ENCODE measurements at regions not wholly inside any gene's neighbourhood (a gene's known extent, or its start where the extent isn't known, plus 50 kb on each side); places are given as distances from the start of the nearest gene placed in this dataset.

DNA sequence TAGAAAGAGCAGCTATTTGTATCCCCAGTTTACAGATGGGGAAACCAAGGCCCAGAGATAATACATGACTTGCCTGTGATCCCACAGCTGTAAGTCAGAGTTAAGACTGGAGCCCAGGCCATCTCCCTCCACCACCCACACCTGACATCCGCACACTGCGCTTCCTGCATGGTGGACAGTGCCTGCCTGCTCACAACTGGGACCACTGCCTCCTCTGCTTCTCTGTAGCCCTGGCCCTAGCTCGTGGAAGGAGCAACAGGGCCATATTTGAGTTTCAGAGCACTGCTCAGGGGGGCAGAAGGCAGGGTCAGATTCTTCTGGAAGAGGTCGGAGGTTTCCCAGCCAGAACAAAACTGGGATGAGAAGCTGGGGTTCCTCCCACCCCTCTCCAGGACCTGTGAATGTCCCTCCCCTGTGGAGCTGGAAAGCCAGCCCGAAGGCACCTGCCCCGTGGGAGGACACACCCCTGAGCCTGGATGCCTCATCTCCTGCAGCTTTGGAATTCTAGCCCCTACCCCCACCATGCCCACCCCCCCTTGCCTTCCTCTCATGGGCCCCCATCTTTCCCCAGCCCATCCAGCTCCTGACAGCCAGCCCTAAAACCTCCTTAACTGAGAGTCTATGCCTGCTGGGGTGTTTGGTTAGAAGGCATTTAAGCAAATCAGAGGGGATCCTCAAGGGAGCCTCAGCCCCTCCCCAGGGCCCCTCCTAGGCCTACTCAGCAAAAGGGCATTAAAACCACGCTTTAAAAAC is 100.1 kb downstream of the TPRA1 start:
- peaks cover 0 to 15% (median 0%) of the 10 kb centered on the region in 7 donors for H3K27me3 ChIP-seq (replicated peaks in 1 of 7)
- intact Hi-C loops (cut with DNase I; ENCODE audit: low total_unique reads): no loop called here

DNA sequence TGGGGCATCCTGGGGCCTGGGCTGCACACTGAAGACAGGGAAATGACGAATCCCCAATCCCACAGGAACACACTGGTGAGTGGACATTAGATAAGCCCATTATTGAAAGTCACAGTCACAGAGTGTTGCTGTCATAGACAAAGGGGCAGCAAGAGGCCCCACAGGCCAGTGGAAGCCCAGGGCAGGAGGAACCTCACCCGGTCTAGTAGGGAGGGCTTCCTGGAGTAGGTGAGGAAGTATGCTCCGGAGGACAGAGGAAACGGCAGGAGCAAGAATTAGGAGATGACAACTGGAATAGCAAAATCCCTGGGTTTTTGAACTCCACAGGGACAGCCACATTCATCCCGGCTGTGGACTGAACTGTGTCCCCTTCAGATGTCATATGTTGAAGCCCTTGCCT is 101.2 kb downstream of the TPRA1 start:
- H3K4me1 ChIP-seq: no peaks in the 10 kb centered on the region
- no peak overlapping the region for H3K27ac ChIP-seq
- TF ChIP-seq, protein P1, sequence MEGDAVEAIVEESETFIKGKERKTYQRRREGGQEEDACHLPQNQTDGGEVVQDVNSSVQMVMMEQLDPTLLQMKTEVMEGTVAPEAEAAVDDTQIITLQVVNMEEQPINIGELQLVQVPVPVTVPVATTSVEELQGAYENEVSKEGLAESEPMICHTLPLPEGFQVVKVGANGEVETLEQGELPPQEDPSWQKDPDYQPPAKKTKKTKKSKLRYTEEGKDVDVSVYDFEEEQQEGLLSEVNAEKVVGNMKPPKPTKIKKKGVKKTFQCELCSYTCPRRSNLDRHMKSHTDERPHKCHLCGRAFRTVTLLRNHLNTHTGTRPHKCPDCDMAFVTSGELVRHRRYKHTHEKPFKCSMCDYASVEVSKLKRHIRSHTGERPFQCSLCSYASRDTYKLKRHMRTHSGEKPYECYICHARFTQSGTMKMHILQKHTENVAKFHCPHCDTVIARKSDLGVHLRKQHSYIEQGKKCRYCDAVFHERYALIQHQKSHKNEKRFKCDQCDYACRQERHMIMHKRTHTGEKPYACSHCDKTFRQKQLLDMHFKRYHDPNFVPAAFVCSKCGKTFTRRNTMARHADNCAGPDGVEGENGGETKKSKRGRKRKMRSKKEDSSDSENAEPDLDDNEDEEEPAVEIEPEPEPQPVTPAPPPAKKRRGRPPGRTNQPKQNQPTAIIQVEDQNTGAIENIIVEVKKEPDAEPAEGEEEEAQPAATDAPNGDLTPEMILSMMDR (IDR thresholded peaks at IDR 0.05 in 8 of 11, conservative IDR thresholded peaks at IDR 0.05 in 3 of 11): no peak
- TF ChIP-seq POLR2A (IDR thresholded peaks at IDR 0.05) (no peak), POLR2AphosphoS5 (IDR thresholded peaks at IDR 0.05) (no peak)
- no peak overlapping the region for H3K4me3 ChIP-seq
- no peaks in the 10 kb centered on the region for H3K9me3 ChIP-seq
- 76 to 84% (median 82%) methylated on average over 5 of the region's 5 CpGs for WGBS, 5 donors
- peaks cover 0 to 23% (median 0%) of the 10 kb centered on the region in 7 donors for H3K27me3 ChIP-seq (replicated peaks in 1 of 7)
- intact Hi-C loops (cut with DNase I; ENCODE audit: low total_unique reads): no loop called here
- no peaks in the 10 kb centered on the region for H3K36me3 ChIP-seq
- DNase-seq: no peak

More for the DNA sequence above, 100.1 kb downstream of the TPRA1 start:
- Histone ChIP-seq H3K4me1 (no peaks in the 10 kb centered on the region), H3K4me3 (no peak overlapping the region), H3K36me3 (no peaks in the 10 kb centered on the region), H3K27ac (no peak overlapping the region), H3K9me3 (no peaks in the 10 kb centered on the region)
- TF ChIP-seq POLR2A (IDR thresholded peaks at IDR 0.05) (no peak), POLR2AphosphoS5 (IDR thresholded peaks at IDR 0.05) (no peak)
- TF ChIP-seq, protein P1 (IDR thresholded peaks at IDR 0.05 in 8 of 11, conservative IDR thresholded peaks at IDR 0.05 in 3 of 11): no peak
- 61 to 71% (median 66%) methylated on average over 5 to 7 of the region's 7 CpGs for WGBS, 5 donors
- DNase-seq: no peak

DNA sequence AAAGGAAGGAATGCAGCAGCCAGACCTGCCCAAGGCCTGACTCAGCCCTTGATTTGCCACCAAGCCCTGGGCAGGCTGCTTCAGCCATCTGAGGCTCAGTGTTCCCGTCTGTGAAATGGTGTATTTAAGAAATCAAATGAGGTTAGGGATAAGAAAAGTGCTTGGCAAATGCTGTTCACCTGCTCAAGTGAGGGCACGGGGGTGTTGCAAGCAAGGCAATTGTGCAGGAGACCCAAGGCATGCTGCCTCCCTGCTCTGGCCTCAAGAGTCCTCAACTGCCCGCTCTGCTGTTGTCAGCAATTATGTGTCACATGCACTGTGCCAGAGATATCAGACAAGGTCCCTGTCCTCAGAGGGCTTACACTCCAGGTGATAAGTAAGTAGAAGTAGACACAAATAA is 101.8 kb downstream of the TPRA1 start:
- TF ChIP-seq POLR2AphosphoS5 (IDR thresholded peaks at IDR 0.05) (no peak), POLR2A (IDR thresholded peaks at IDR 0.05) (no peak)
- TF ChIP-seq, protein P1 (IDR thresholded peaks at IDR 0.05 in 8 of 11, conservative IDR thresholded peaks at IDR 0.05 in 3 of 11): no peak
- WGBS, 5 donors: 86 to 94% (median 88%) methylated on average over 3 of the region's 3 CpGs
- H3K4me1 ChIP-seq: no peaks in the 10 kb centered on the region
- H3K4me3 ChIP-seq: no peak overlapping the region
- H3K27ac ChIP-seq: no peak overlapping the region
- intact Hi-C loops (cut with DNase I; ENCODE audit: low total_unique reads): no loop called here
- H3K36me3 ChIP-seq: no peaks in the 10 kb centered on the region
- peaks cover 0 to 29% (median 0%) of the 10 kb centered on the region in 7 donors for H3K27me3 ChIP-seq (replicated peaks in 1 of 7)
- no peaks in the 10 kb centered on the region for H3K9me3 ChIP-seq
- DNase-seq: no peak

DNA sequence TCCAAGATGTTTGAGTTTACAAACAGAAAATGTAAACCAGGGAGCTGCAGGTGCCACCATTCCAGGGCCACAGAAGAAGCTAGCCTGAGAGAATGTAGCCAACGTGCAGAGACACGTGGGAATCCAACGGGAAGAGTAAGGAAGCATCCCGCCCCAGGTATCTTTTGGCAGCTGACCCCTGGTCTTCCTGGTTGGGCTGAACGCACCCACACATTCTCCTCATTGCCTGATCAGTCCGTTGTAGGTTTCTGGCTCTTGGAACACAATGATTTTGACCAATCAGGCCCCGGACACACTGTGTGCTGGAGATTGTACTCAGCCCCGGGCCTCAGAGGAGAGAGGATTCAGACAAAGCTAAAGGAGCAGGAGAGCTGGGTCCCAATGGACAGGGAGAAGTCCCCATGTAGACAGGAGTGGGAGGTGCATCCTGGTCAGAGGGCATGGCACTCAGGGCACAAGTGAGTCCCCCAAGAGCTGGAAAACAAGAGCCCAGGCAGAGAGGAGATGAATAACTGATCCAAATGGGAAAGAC is 102.3 kb downstream of the TPRA1 start:
- DNase-seq: no peak
- TF ChIP-seq, protein P1 (IDR thresholded peaks at IDR 0.05 in 8 of 11, conservative IDR thresholded peaks at IDR 0.05 in 3 of 11): no peak
- TF ChIP-seq POLR2A (IDR thresholded peaks at IDR 0.05) (no peak), POLR2AphosphoS5 (IDR thresholded peaks at IDR 0.05) (no peak)

More for the DNA sequence above, 102.3 kb downstream of the TPRA1 start:
- no peaks in the 10 kb centered on the region for H3K36me3 ChIP-seq
- H3K4me3 ChIP-seq: no peak overlapping the region
- WGBS, 5 donors: 69 to 86% (median 78%) methylated on average over 8 of the region's 8 CpGs
- intact Hi-C loops (cut with DNase I; ENCODE audit: low total_unique reads): no loop called here
- peaks cover 0 to 35% (median 0%) of the 10 kb centered on the region in 7 donors for H3K27me3 ChIP-seq (replicated peaks in 1 of 7)
- no peaks in the 10 kb centered on the region for H3K4me1 ChIP-seq
- H3K27ac ChIP-seq: no peak overlapping the region
- H3K9me3 ChIP-seq: no peaks in the 10 kb centered on the region
